A673 (cell line): ENCODE measurements at regions not wholly inside any gene's neighbourhood (a gene's known extent, or its start where the extent isn't known, plus 50 kb on each side); places are given as distances from the start of the nearest gene placed in this dataset.

Source experiments
- EZH2 ChIP-seq: fragments of 200-600 bp; sonication (generic); IDR thresholded peaks from 2 replicates; pipeline ENCODE4 v1.6.1; 2017; ENCODE audit warnings: borderline replicate concordance, low read depth, mild to moderate bottlenecking, mixed read lengths, antibody characterized with exemption, low read length; ENCODE audit not compliant: poor library complexity, severe bottlenecking
- TF ChIP-seq, protein P1 (sequence below): fragments of 300-800, 200-600 bp; sonication (generic); conservative IDR thresholded peaks from 2 replicates; pipeline ENCODE4 v1.5.1; 2017; ENCODE audit warnings: low read depth, mild to moderate bottlenecking, antibody characterized with exemption, low read length, moderate library complexity, mixed read lengths

DNA sequence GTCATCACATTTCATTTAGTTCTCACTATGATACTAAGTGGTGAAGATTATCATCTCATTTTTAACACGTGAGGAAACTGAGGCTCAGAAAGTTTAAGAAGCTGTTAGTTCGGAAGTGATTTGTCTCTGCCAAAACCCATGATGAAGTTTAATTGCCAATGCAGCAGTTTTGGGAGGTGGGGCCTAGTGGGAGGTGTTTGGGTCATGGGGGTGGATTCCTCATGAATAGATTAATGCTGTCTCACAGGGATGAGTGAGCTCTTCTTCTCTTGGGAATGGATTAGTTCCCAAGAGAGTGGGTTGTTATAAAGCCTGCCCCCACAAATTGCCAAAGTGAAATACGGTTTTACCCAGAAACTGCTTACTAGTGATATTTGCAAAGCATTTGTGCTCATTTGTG lies 91.5 kb upstream of the IGF1 start:
- TF ChIP-seq, protein P1, sequence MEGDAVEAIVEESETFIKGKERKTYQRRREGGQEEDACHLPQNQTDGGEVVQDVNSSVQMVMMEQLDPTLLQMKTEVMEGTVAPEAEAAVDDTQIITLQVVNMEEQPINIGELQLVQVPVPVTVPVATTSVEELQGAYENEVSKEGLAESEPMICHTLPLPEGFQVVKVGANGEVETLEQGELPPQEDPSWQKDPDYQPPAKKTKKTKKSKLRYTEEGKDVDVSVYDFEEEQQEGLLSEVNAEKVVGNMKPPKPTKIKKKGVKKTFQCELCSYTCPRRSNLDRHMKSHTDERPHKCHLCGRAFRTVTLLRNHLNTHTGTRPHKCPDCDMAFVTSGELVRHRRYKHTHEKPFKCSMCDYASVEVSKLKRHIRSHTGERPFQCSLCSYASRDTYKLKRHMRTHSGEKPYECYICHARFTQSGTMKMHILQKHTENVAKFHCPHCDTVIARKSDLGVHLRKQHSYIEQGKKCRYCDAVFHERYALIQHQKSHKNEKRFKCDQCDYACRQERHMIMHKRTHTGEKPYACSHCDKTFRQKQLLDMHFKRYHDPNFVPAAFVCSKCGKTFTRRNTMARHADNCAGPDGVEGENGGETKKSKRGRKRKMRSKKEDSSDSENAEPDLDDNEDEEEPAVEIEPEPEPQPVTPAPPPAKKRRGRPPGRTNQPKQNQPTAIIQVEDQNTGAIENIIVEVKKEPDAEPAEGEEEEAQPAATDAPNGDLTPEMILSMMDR: no peak
- no peak for TF ChIP-seq EZH2
